ENCODE measurements at regions not wholly inside any gene's neighbourhood (a gene's known extent, or its start where the extent isn't known, plus 50 kb on each side); places are given as distances from the start of the nearest gene placed in this dataset.

DNA sequence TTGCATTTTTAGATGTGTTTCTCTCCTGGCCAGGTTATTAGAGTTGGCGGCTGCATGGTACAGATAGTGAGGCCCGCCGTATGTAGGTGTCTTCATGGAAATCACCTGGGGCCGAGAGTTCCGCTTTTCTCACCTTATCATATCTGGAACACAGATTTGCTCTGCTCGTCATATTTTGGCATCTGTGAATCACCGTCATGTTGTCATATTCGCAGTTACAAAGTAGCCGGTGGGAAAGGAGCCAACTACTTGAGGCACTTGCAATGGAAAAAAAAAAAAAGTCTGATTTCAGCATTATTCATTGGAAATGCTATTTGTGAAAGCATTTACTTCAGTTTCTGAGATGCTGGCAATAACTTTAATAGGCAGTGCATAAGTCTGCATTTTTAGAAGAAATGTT is 1715.2 kb upstream of the TENM3 start (continued):
- TF ChIP-seq, protein P1, sequence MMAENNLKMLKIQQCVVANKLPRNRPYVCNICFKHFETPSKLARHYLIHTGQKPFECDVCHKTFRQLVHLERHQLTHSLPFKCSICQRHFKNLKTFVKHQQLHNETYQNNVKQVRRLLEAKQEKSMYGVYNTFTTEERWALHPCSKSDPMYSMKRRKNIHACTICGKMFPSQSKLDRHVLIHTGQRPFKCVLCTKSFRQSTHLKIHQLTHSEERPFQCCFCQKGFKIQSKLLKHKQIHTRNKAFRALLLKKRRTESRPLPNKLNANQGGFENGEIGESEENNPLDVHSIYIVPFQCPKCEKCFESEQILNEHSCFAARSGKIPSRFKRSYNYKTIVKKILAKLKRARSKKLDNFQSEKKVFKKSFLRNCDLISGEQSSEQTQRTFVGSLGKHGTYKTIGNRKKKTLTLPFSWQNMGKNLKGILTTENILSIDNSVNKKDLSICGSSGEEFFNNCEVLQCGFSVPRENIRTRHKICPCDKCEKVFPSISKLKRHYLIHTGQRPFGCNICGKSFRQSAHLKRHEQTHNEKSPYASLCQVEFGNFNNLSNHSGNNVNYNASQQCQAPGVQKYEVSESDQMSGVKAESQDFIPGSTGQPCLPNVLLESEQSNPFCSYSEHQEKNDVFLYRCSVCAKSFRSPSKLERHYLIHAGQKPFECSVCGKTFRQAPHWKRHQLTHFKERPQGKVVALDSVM (CRISPR knock-in tag; IDR thresholded peaks at IDR 0.05): no peak
- no peak for TF ChIP-seq MLLT10 (CRISPR knock-in tag; IDR thresholded peaks at IDR 0.05)
- TF ChIP-seq, protein P2, sequence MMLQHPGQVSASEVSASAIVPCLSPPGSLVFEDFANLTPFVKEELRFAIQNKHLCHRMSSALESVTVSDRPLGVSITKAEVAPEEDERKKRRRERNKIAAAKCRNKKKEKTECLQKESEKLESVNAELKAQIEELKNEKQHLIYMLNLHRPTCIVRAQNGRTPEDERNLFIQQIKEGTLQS (CRISPR knock-in tag; IDR thresholded peaks at IDR 0.05): no peak

DNA sequence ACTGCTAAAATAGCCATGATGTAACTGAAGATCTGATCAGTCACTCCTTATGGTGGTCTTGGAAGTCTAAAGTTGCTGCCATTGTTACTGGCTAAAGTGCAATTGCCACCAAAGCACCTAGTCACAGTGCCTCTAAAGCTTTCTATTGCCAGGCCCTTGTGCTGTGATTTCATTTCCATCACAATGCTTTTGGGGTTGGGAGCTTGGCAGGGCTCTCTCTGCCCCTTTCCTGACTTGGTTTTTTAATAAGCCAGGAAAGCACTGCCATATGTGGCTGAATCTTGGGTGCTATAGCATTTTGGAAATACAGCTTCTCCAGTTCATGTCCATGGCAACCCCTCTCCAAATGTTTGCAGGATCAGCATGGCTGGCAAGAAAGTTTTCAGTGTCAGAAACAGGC is 1712.4 kb upstream of the TENM3 start:
- Histone ChIP-seq H3K36me3 (replicated peaks in 1 of 2; ENCODE audit: control insufficient read depth in 1 of 2, insufficient read depth in 2 of 2, low read length in 2 of 2) (no peaks in the 10 kb centered on the region), H3K27ac (ENCODE audit: extremely low read length, insufficient read depth, low read length) (no peak overlapping the region), H3K9ac (ENCODE audit: insufficient read depth, low read depth, low read length) (no peak overlapping the region), H3K4me2 (ENCODE audit: low read depth, low read length) (no peak overlapping the region), H3K4me3 (replicated peaks in 1 of 3; ENCODE audit: insufficient read depth in 1 of 3, low read depth in 2 of 3, low read length in 3 of 3) (no peak overlapping the region), H2AFZ (ENCODE audit: low read length) (no peak overlapping the region), H3K79me2 (ENCODE audit: insufficient read depth, low read length) (no peaks in the 10 kb centered on the region), H3K4me1 (ENCODE audit: insufficient read depth, low read length) (no peaks in the 10 kb centered on the region), H4K20me1 (ENCODE audit: insufficient read depth, low read length) (no peaks in the 10 kb centered on the region), H3K27me3 (ENCODE audit: control insufficient read depth in 1 of 2, insufficient read depth in 2 of 2, low read length in 2 of 2) (no peaks in the 10 kb centered on the region), H3K9me3 (ENCODE audit: low read length) (no peaks in the 10 kb centered on the region)
- in situ Hi-C loops (cut with HindIII; ENCODE audit: extremely low pct_ligation_motif_present, low pct_unique_long_range_greater_than_20kb): no loop called here
- no peak for ATAC-seq
- ChIA-PET POLR2A (no interaction called here), CTCF (ENCODE audit: low intra/inter-chr PET ratio, low total read pairs) (no interaction called here)
- intact Hi-C loops (cut with micrococcal nuclease; ENCODE audit: unreplicated experiment): no loop called here
- DNase-seq (ENCODE audit: low spot score): no peak
- FAIRE-seq: no peak
- no TSS peak for BruUV-seq (replicated peaks)
- TF ChIP-seq SALL2 (CRISPR knock-in tag; IDR thresholded peaks at IDR 0.05): no peak
- no peak for TF ChIP-seq XRCC5 (optimal IDR thresholded peaks at IDR 0.05; ENCODE audit: low read length)
- no peak for TF ChIP-seq RARA (CRISPR knock-in tag; IDR thresholded peaks at IDR 0.05)
- TF ChIP-seq SIN3A (IDR thresholded peaks at IDR 0.05; ENCODE audit: borderline replicate concordance, low read depth, low read length): no peak
- no peak for TF ChIP-seq ZNF709 (CRISPR knock-in tag; IDR thresholded peaks at IDR 0.05)
- no peak for TF ChIP-seq ARNT (IDR thresholded peaks at IDR 0.05)
- TF ChIP-seq ZNF782 (CRISPR knock-in tag; IDR thresholded peaks at IDR 0.05; ENCODE audit: borderline replicate concordance): no peak
- TF ChIP-seq PPARG (CRISPR knock-in tag; conservative IDR thresholded peaks at IDR 0.05): no peak
- TF ChIP-seq AKAP8 (CRISPR knock-in tag; IDR thresholded peaks at IDR 0.05): no peak
- no peak for TF ChIP-seq ZFP1 (CRISPR knock-in tag; IDR thresholded peaks at IDR 0.05)
- TF ChIP-seq, protein P3, sequence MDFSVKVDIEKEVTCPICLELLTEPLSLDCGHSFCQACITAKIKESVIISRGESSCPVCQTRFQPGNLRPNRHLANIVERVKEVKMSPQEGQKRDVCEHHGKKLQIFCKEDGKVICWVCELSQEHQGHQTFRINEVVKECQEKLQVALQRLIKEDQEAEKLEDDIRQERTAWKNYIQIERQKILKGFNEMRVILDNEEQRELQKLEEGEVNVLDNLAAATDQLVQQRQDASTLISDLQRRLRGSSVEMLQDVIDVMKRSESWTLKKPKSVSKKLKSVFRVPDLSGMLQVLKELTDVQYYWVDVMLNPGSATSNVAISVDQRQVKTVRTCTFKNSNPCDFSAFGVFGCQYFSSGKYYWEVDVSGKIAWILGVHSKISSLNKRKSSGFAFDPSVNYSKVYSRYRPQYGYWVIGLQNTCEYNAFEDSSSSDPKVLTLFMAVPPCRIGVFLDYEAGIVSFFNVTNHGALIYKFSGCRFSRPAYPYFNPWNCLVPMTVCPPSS (IDR thresholded peaks at IDR 0.05): no peak
- TF ChIP-seq RBM39 (IDR thresholded peaks at IDR 0.05; ENCODE audit: low read depth, low read length, poor library complexity, severe bottlenecking): no peak
- no peak for TF ChIP-seq ZBTB7B (CRISPR knock-in tag; IDR thresholded peaks at IDR 0.05)
- TF ChIP-seq, protein P4, sequence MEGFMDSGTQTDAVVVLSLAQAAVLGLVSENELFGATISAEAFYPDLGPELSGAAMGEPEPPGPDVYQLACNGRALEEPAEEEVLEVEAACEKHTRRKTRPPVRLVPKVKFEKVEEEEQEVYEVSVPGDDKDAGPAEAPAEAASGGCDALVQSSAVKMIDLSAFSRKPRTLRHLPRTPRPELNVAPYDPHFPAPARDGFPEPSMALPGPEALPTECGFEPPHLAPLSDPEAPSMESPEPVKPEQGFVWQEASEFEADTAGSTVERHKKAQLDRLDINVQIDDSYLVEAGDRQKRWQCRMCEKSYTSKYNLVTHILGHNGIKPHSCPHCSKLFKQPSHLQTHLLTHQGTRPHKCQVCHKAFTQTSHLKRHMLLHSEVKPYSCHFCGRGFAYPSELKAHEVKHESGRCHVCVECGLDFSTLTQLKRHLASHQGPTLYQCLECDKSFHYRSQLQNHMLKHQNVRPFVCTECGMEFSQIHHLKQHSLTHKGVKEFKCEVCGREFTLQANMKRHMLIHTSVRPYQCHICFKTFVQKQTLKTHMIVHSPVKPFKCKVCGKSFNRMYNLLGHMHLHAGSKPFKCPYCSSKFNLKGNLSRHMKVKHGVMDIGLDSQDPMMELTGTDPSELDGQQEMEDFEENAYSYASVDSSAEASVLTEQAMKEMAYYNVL (CRISPR knock-in tag; IDR thresholded peaks at IDR 0.05; ENCODE audit: borderline replicate concordance): no peak
- TF ChIP-seq MXD4 (CRISPR knock-in tag; IDR thresholded peaks at IDR 0.05): no peak
- no peak for TF ChIP-seq TEAD2 (CRISPR knock-in tag; IDR thresholded peaks at IDR 0.05)

Measured in HepG2 (cell line).